H9 (cell line): ENCODE measurements at regions not wholly inside any gene's neighbourhood (a gene's known extent, or its start where the extent isn't known, plus 50 kb on each side); places are given as distances from the start of the nearest gene placed in this dataset.

Experiments
- DNase-seq: peaks from one replicate; pipeline ENCODE4 v3.0.0-alpha.2; 2017
- H2AFZ ChIP-seq: one replicate; pipeline ENCODE4 v1.6.1; 2013; ENCODE audit warnings: mild to moderate bottlenecking, low read length, control low read depth, moderate library complexity
- H2AK5ac ChIP-seq: 2 replicates; pipeline ENCODE4 v1.6.1; 2013; ENCODE audit warnings: low read length, control low read depth, mixed read lengths; ENCODE audit not compliant: insufficient read length
- H2BK120ac ChIP-seq: one replicate; pipeline ENCODE4 v1.6.1; 2013; ENCODE audit warnings: low read depth, mild to moderate bottlenecking, low read length, control low read depth, inconsistent platforms; ENCODE audit not compliant: poor library complexity, severe bottlenecking
- H2BK12ac ChIP-seq: 2 replicates; pipeline ENCODE4 v1.6.1; 2013; ENCODE audit warnings: low read length, control low read depth, mixed read lengths, low read depth; ENCODE audit not compliant: insufficient read length
- H2BK15ac ChIP-seq: 2 replicates; pipeline ENCODE4 v1.6.1; 2013; ENCODE audit warnings: low read depth, low read length, control low read depth
- H2BK20ac ChIP-seq: one replicate; pipeline ENCODE4 v1.6.1; 2013; ENCODE audit warnings: low read depth, mild to moderate bottlenecking, low read length, control low read depth, inconsistent platforms; ENCODE audit not compliant: poor library complexity, severe bottlenecking
- H2BK5ac ChIP-seq: 2 replicates; pipeline ENCODE4 v1.6.1; 2013; ENCODE audit warnings: low read length, control low read depth, mixed read lengths; ENCODE audit not compliant: insufficient read length
- H3K14ac ChIP-seq: 2 replicates; pipeline ENCODE4 v1.6.1; 2013; ENCODE audit warnings: low read length, control low read depth; ENCODE audit not compliant: insufficient read depth
- H3K18ac ChIP-seq: 2 replicates; pipeline ENCODE4 v1.6.1; 2013; ENCODE audit warnings: low read depth, mild to moderate bottlenecking, mixed read lengths, low read length, control low read depth; ENCODE audit not compliant: insufficient read length
- H3K23ac ChIP-seq: 2 replicates; pipeline ENCODE4 v1.6.1; 2013; ENCODE audit warnings: low read length, control low read depth, mixed read lengths, low read depth; ENCODE audit not compliant: insufficient read length
- H3K23me2 ChIP-seq: 2 replicates; pipeline ENCODE4 v1.6.1; 2013; ENCODE audit warnings: low read depth, mild to moderate bottlenecking, mixed read lengths, low read length, control low read depth; ENCODE audit not compliant: insufficient read length, poor library complexity, severe bottlenecking
- H3K27ac ChIP-seq: 2 replicates; pipeline ENCODE4 v1.5.1; 2013; ENCODE audit warnings: low read length, control low read depth, mixed read lengths, low read depth; ENCODE audit not compliant: insufficient read length
- H3K27me3 ChIP-seq: 2 replicates; pipeline ENCODE4 v1.6.1; 2013; ENCODE audit warnings: low read length, control low read depth, inconsistent platforms; ENCODE audit not compliant: insufficient read depth
- H3K4ac ChIP-seq: 2 replicates; pipeline ENCODE4 v1.6.1; 2013; ENCODE audit warnings: low read depth, mild to moderate bottlenecking, control low read depth, inconsistent platforms, low read length, moderate library complexity
- H3K4me1 ChIP-seq: 2 replicates; pipeline ENCODE4 v1.6.1; 2013; ENCODE audit warnings: low read length, control low read depth, inconsistent platforms; ENCODE audit not compliant: insufficient read depth
- H3K4me2 ChIP-seq: 2 replicates; pipeline ENCODE4 v1.6.1; 2013; ENCODE audit warnings: low read length, control low read depth, mixed read lengths; ENCODE audit not compliant: insufficient read length, insufficient read depth
- H3K56ac ChIP-seq: 2 replicates; pipeline ENCODE4 v1.6.1; 2013; ENCODE audit warnings: low read depth, mild to moderate bottlenecking, mixed read lengths, low read length, control low read depth; ENCODE audit not compliant: insufficient read length
- H3K79me1 ChIP-seq: 2 replicates; pipeline ENCODE4 v1.6.1; 2013; ENCODE audit warnings: low read depth, mild to moderate bottlenecking, moderate library complexity, low read length, control low read depth, inconsistent platforms; ENCODE audit not compliant: insufficient read depth, poor library complexity, severe bottlenecking
- H3K79me2 ChIP-seq: 2 replicates; pipeline ENCODE4 v1.6.1; 2013; ENCODE audit warnings: low read length, control low read depth, inconsistent platforms; ENCODE audit not compliant: insufficient read depth
- H3K9ac ChIP-seq: 2 replicates; pipeline ENCODE4 v1.6.1; 2013; ENCODE audit warnings: low read length, control low read depth, mixed read lengths; ENCODE audit not compliant: insufficient read length; ENCODE audit errors: extremely low read depth
- H3K9me3 ChIP-seq: one replicate; pipeline ENCODE4 v1.6.1; 2013; ENCODE audit warnings: low read depth, low read length, inconsistent platforms; ENCODE audit not compliant: control insufficient read depth
- H3T11ph ChIP-seq: one replicate; pipeline ENCODE4 v1.6.1; 2013; ENCODE audit warnings: mild to moderate bottlenecking, low read length, control low read depth, inconsistent platforms
- H4K20me1 ChIP-seq: one replicate; pipeline ENCODE4 v1.6.1; 2013; ENCODE audit not compliant: control insufficient read depth, insufficient read length, insufficient read depth
- H4K5ac ChIP-seq: 2 replicates; pipeline ENCODE4 v1.6.1; 2013; ENCODE audit warnings: low read depth, mild to moderate bottlenecking, mixed read lengths, low read length, control low read depth; ENCODE audit not compliant: insufficient read length
- H4K8ac ChIP-seq: replicated peaks from 2 replicates; pipeline ENCODE4 v1.6.1; 2013; ENCODE audit warnings: low read length, control low read depth, mixed read lengths, low read depth; ENCODE audit not compliant: insufficient read length
- H4K91ac ChIP-seq: 2 replicates; pipeline ENCODE4 v1.6.1; 2013; ENCODE audit warnings: low read depth, mild to moderate bottlenecking, moderate library complexity, mixed read lengths, low read length, control low read depth; ENCODE audit not compliant: insufficient read length
- H3K27ac Mint-ChIP-seq, 3 experiments: 2 replicates in 2 of 3; 3 replicates in 1 of 3; pipeline ENCODE4 v1.8.0; 2020 to 2021; ENCODE audit warnings: mixed read lengths in 3 of 3, mild to moderate bottlenecking in 1 of 3, moderate library complexity in 1 of 3
- H3K27me3 Mint-ChIP-seq: 2 replicates; pipeline ENCODE4 v1.8.0; 2021; ENCODE audit warnings: low read depth, mild to moderate bottlenecking, moderate library complexity, mixed read lengths
- H3K36me3 Mint-ChIP-seq, 3 experiments: 2 replicates in 2 of 3; 3 replicates in 1 of 3; pipeline ENCODE4 v1.8.0; 2020 to 2021; ENCODE audit warnings: low read depth in 3 of 3, mixed read lengths in 3 of 3; ENCODE audit not compliant: insufficient read depth in 1 of 3
- H3K4me1 Mint-ChIP-seq, 2 experiments: 2 replicates each; pipeline ENCODE4 v1.8.0; 2020; ENCODE audit warnings: mixed read lengths in 2 of 2
- H3K4me3 Mint-ChIP-seq, 2 experiments: 2 replicates in 1 of 2; 3 replicates in 1 of 2; pipeline ENCODE4 v1.8.0; 2020 to 2021; ENCODE audit warnings: mild to moderate bottlenecking in 2 of 2, mixed read lengths in 2 of 2, moderate library complexity in 1 of 2
- H3K9me3 Mint-ChIP-seq, 2 experiments: 2 replicates in 1 of 2; 3 replicates in 1 of 2; pipeline ENCODE4 v1.8.0; 2020; ENCODE audit warnings: mild to moderate bottlenecking in 2 of 2, mixed read lengths in 2 of 2, moderate library complexity in 1 of 2
- CTCF ChIP-seq: fragments of 200-600 bp; sonication (generic); conservative IDR thresholded peaks from 3 replicates; pipeline ENCODE4 v1.8.0; 2021; ENCODE audit warnings: antibody characterized with exemption, mild to moderate bottlenecking
- WGBS: extraction: QIAGEN DNeasy Blood & Tissue Kit; methylation state at CpG from one replicate; pipeline ENCODE4 v1.1.7; 2013; ENCODE audit warnings: missing lambda C conversion rate, low lambda C conversion rate, mixed read lengths; ENCODE audit not compliant: insufficient read length; ENCODE audit errors: extremely low coverage; 5-methylcytosine and 5-hydroxymethylcytosine counted together

DNA sequence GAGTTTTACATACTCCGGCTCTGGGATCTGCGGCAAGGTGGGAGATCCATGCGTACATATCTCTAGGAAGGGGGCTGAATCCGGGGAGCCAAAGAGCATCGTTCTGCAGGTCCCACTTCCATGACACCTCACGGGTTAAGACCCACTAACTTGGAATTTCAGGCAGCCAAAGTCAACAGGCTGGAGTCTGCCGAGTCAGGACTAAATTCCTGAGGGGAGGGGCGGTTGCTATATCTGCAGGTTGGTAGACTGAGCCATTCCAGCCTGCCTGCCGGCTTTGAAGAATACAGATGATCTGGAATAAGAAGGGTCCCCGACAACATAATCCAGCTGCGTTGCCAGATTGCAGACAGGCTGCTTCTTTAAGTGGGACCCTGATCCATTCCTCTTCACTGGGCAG, 65.4 kb upstream of the PEX5L start:
- H3K9me3 ChIP-seq: no peaks in the 10 kb centered on the region
- H3K79me1 ChIP-seq: no peaks in the 10 kb centered on the region
- H3K27ac Mint-ChIP-seq: no peak overlapping the region
- H3K23ac ChIP-seq: no peak overlapping the region
- H4K20me1 ChIP-seq: no peaks in the 10 kb centered on the region
- no peak overlapping the region for H3K9ac ChIP-seq
- H3K4me3 Mint-ChIP-seq: no peak overlapping the region
- no peaks in the 10 kb centered on the region for H3K27me3 ChIP-seq
- peak overlapping the region; percentile 58 for H3K18ac ChIP-seq
- H2AK5ac ChIP-seq: no peak overlapping the region
- no peaks in the 10 kb centered on the region; the same call in 1 of the 2 replicates for H3K27me3 Mint-ChIP-seq
- no peak overlapping the region for H2BK15ac ChIP-seq
- WGBS: no CpG with 5 or more reads among the region's 11 CpGs
- H4K8ac ChIP-seq: no peak overlapping the region
- no peak overlapping the region for H3K4me2 ChIP-seq
- peak overlapping the region; percentile 66 for H2BK12ac ChIP-seq
- no peaks in the 10 kb centered on the region; a peak in 1 of 5 replicates for H3K9me3 Mint-ChIP-seq
- no peak overlapping the region for H2BK120ac ChIP-seq
- H4K5ac ChIP-seq: no peak overlapping the region
- no peak overlapping the region for H2BK5ac ChIP-seq
- H3K79me2 ChIP-seq: no peaks in the 10 kb centered on the region
- H3K23me2 ChIP-seq: no peaks in the 10 kb centered on the region
- H3K14ac ChIP-seq: peak overlapping the region; percentile 69; the same call in 1 of the 2 replicates
- H3T11ph ChIP-seq: no peak overlapping the region
- H2AFZ ChIP-seq: no peak overlapping the region
- peak; percentile 60 for DNase-seq
- no peak overlapping the region for H2BK20ac ChIP-seq
- peaks cover 2% of the 10 kb centered on the region; the same call in 1 of the 2 replicates for H3K4me1 ChIP-seq
- H3K4me1 Mint-ChIP-seq: peaks cover 10 to 18% of the 10 kb centered on the region in 2 experiments
- H3K36me3 Mint-ChIP-seq: no peaks in the 10 kb centered on the region; a peak in 1 of 7 replicates
- H3K27ac ChIP-seq: no peak overlapping the region
- no peak overlapping the region for H3K56ac ChIP-seq
- no peak overlapping the region for H4K91ac ChIP-seq
- no peak for TF ChIP-seq CTCF
- H3K4ac ChIP-seq: no peak overlapping the region
